ENCODE measurements at regions not wholly inside any gene's neighbourhood (a gene's known extent, or its start where the extent isn't known, plus 50 kb on each side); places are given as distances from the start of the nearest gene placed in this dataset.

DNA sequence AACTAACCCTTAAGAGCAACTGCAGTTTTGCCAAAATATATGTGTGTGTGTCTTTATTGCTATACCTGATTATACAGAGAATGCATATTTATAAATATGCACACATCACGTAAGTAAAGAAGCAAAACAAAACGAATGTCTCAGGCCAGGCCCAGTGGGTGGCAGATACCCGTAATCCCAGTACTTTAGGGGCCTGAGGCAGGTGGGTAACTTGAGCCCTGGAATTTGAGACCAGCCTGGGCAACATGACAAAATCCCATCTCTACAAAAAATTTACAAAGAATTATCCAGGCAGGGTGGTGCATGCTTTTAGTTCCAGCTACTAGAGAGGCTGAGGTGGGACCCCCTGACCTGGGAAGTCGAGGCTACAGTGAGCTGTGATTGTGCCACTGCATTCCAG, 745.3 kb downstream of the SATB2 start:
- TF ChIP-seq TAF1 (IDR thresholded peaks at IDR 0.05; ENCODE audit: low read depth): no peak
- TF ChIP-seq, protein P1, sequence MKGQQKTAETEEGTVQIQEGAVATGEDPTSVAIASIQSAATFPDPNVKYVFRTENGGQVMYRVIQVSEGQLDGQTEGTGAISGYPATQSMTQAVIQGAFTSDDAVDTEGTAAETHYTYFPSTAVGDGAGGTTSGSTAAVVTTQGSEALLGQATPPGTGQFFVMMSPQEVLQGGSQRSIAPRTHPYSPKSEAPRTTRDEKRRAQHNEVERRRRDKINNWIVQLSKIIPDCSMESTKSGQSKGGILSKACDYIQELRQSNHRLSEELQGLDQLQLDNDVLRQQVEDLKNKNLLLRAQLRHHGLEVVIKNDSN (IDR thresholded peaks at IDR 0.05): no peak
- TF ChIP-seq RAD21 (IDR thresholded peaks at IDR 0.05; ENCODE audit: low read depth): no peak
- TF ChIP-seq YY1 (IDR thresholded peaks at IDR 0.05; ENCODE audit: low read depth): no peak
- TF ChIP-seq EGR1 (IDR thresholded peaks at IDR 0.05): no peak
- TF ChIP-seq, protein P2, sequence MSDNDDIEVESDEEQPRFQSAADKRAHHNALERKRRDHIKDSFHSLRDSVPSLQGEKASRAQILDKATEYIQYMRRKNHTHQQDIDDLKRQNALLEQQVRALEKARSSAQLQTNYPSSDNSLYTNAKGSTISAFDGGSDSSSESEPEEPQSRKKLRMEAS (IDR thresholded peaks at IDR 0.05): no peak
- TF ChIP-seq ZBTB7A (IDR thresholded peaks at IDR 0.05; ENCODE audit: low read depth): no peak
- TF ChIP-seq EP300 (IDR thresholded peaks at IDR 0.05; ENCODE audit: borderline replicate concordance): no peak
- TF ChIP-seq, protein P3, sequence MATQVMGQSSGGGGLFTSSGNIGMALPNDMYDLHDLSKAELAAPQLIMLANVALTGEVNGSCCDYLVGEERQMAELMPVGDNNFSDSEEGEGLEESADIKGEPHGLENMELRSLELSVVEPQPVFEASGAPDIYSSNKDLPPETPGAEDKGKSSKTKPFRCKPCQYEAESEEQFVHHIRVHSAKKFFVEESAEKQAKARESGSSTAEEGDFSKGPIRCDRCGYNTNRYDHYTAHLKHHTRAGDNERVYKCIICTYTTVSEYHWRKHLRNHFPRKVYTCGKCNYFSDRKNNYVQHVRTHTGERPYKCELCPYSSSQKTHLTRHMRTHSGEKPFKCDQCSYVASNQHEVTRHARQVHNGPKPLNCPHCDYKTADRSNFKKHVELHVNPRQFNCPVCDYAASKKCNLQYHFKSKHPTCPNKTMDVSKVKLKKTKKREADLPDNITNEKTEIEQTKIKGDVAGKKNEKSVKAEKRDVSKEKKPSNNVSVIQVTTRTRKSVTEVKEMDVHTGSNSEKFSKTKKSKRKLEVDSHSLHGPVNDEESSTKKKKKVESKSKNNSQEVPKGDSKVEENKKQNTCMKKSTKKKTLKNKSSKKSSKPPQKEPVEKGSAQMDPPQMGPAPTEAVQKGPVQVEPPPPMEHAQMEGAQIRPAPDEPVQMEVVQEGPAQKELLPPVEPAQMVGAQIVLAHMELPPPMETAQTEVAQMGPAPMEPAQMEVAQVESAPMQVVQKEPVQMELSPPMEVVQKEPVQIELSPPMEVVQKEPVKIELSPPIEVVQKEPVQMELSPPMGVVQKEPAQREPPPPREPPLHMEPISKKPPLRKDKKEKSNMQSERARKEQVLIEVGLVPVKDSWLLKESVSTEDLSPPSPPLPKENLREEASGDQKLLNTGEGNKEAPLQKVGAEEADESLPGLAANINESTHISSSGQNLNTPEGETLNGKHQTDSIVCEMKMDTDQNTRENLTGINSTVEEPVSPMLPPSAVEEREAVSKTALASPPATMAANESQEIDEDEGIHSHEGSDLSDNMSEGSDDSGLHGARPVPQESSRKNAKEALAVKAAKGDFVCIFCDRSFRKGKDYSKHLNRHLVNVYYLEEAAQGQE (IDR thresholded peaks at IDR 0.05; ENCODE audit: low read depth): no peak
- no peak for TF ChIP-seq FOXM1 (IDR thresholded peaks at IDR 0.05; ENCODE audit: borderline replicate concordance, low read depth)
- no peak for TF ChIP-seq TEAD4 (IDR thresholded peaks at IDR 0.05)

DNA sequence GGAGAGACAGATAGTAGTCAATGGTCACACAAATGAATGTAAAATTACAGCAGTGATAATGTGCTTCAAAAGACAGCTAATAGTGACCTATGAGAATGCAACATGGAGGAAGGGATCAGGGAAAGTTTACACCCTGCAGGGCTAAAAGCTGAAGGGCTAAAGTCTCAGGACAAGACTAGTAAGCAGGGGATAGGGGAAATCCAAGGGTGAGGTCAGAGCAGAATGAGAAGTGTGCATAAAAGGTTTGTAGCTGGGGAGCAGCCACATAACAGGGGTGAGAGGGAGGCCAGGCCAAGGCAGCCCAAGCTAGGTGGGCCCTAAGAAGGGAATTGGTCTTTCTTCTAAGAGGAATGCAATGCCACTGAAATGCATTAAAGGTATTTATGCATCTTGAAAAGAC, 746.3 kb downstream of the SATB2 start:
- TF ChIP-seq, protein P1 (IDR thresholded peaks at IDR 0.05): no peak
- TF ChIP-seq, protein P2 (IDR thresholded peaks at IDR 0.05): no peak
- no peak for TF ChIP-seq YY1 (IDR thresholded peaks at IDR 0.05; ENCODE audit: low read depth)

DNA sequence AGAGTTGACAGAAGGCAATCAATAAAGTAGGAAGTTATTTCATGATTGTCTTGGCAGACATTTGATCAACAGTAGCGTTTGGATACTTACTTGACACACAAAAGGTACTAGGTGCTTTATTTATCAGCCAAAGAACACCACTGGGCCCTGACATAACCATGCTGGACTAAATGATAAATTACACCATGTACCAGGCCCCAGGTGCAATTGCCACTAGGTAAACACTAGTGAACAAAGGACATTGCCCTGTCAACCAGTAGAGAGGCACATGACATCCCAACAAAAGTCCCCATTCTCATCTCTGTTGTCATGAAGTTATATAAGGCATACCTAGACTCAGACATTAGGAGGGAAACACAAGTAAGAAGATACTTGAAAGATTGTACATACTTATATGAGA, 747.2 kb downstream of the SATB2 start:
- TF ChIP-seq, protein P1 (IDR thresholded peaks at IDR 0.05): no peak
- no peak for TF ChIP-seq TCF12 (IDR thresholded peaks at IDR 0.05; ENCODE audit: low read depth)
- no peak for TF ChIP-seq ZBTB7A (IDR thresholded peaks at IDR 0.05; ENCODE audit: low read depth)
- TF ChIP-seq, protein P3 (IDR thresholded peaks at IDR 0.05; ENCODE audit: low read depth): no peak
- TF ChIP-seq FOXM1 (IDR thresholded peaks at IDR 0.05; ENCODE audit: borderline replicate concordance, low read depth): no peak
- TF ChIP-seq EGR1 (IDR thresholded peaks at IDR 0.05): no peak
- TF ChIP-seq TAF1 (IDR thresholded peaks at IDR 0.05; ENCODE audit: low read depth): no peak

DNA sequence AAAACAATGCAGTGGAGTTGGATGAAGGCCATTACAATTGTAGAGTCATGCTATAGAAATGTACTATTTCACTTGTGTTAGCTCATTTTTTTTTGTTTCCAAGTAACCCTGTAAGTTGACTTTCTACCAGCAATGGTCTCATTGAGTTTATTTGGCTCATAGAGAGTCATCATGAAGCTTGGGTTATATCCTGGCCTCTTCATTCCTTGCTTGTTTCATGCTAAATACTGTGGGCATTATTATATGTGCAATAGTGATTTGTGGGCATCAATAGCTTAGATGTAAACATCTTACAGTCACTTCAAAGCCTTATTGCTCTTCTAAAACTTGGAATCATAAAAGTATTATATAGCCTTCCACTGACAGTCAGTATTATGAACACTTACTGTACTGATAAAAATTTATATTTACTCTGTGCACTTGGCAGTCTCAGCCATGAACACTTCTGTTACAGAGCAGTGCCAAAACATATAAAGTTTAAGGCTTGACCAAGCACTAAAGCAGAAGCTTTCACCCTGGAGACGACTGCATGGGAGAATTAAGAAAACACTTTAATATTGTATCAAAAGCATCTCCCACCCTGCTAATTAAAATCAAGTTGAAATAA, 751.2 kb downstream of the SATB2 start:
- TF ChIP-seq CEBPB (IDR thresholded peaks at IDR 0.05) (no peak), EP300 (IDR thresholded peaks at IDR 0.05; ENCODE audit: borderline replicate concordance) (no peak), TAF1 (IDR thresholded peaks at IDR 0.05; ENCODE audit: low read depth) (no peak), RAD21 (IDR thresholded peaks at IDR 0.05; ENCODE audit: low read depth) (no peak), TEAD4 (IDR thresholded peaks at IDR 0.05) (no peak), FOXM1 (IDR thresholded peaks at IDR 0.05; ENCODE audit: borderline replicate concordance, low read depth) (no peak), YY1 (IDR thresholded peaks at IDR 0.05; ENCODE audit: low read depth) (no peak), NFIC (IDR thresholded peaks at IDR 0.05) (no peak), ZBTB7A (IDR thresholded peaks at IDR 0.05; ENCODE audit: low read depth) (no peak)
- TF ChIP-seq, protein P2 (IDR thresholded peaks at IDR 0.05): no peak

DNA sequence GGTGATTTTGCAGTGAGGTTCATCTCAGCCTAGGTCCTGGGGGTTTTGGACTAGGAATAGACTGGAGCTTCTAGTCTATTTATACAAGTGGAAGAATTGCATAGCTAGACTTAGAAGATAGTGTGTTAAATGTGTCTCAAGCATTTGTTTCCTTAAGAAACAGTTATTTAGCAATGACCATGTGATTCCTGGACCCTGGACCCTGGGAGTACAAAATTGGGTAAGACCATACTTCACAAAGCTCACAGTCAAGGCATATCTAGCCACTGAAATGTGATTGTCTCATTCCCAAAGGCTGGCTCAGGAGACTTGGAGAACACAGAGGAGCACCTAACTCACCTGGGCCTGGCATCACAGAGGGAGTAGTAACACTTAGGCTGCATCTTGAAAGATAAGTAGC, 754.5 kb downstream of the SATB2 start:
- TF ChIP-seq RAD21 (IDR thresholded peaks at IDR 0.05; ENCODE audit: low read depth) (no peak), CREB1 (IDR thresholded peaks at IDR 0.05; ENCODE audit: low read depth) (no peak), EGR1 (IDR thresholded peaks at IDR 0.05) (no peak), NFIC (IDR thresholded peaks at IDR 0.05) (no peak), ZBTB7A (IDR thresholded peaks at IDR 0.05; ENCODE audit: low read depth) (no peak), TEAD4 (IDR thresholded peaks at IDR 0.05) (no peak), TCF12 (IDR thresholded peaks at IDR 0.05; ENCODE audit: low read depth) (no peak), CEBPB (IDR thresholded peaks at IDR 0.05) (no peak), FOXM1 (IDR thresholded peaks at IDR 0.05; ENCODE audit: borderline replicate concordance, low read depth) (no peak), EP300 (IDR thresholded peaks at IDR 0.05; ENCODE audit: borderline replicate concordance) (no peak), TAF1 (IDR thresholded peaks at IDR 0.05; ENCODE audit: low read depth) (no peak), YY1 (IDR thresholded peaks at IDR 0.05; ENCODE audit: low read depth) (no peak)
- TF ChIP-seq, protein P3 (IDR thresholded peaks at IDR 0.05; ENCODE audit: low read depth): no peak
- TF ChIP-seq, protein P2 (IDR thresholded peaks at IDR 0.05): no peak
- TF ChIP-seq, protein P1 (IDR thresholded peaks at IDR 0.05): no peak

All from Ishikawa (cell line).